HG02884 (cell line): ENCODE measurements at regions not wholly inside any gene's neighbourhood (a gene's known extent, or its start where the extent isn't known, plus 50 kb on each side); places are given as distances from the start of the nearest gene placed in this dataset.

ENCODE experiments used
- ATAC-seq: cut with Tn5 transposase; IDR thresholded peaks from one replicate; pipeline ENCODE4 v1.9.1; 2021; ENCODE audit warnings: mild to moderate bottlenecking, moderate library complexity; ENCODE audit not compliant: unreplicated experiment

- ATAC-seq, result no peak
These were observed 162.6 kb downstream of the RTL3 start for GRCh38 chrX:78496483-78496882.

- ATAC-seq, result peak; percentile 66
These were observed 165.8 kb upstream of the CYSLTR1 start for GRCh38 chrX:78493180-78493579.

GRCh38 chrX:78476701-78477100 lies 149.3 kb upstream of the CYSLTR1 start:
- no peak for ATAC-seq

- no peak for ATAC-seq
These were observed 129.5 kb upstream of the CYSLTR1 start for GRCh38 chrX:78456909-78457308.

- no peak for ATAC-seq
These were observed 128.5 kb upstream of the CYSLTR1 start for GRCh38 chrX:78455901-78456300.

GRCh38 chrX:78452356-78452755 lies 124.9 kb upstream of the CYSLTR1 start:
- ATAC-seq, result no peak

- ATAC-seq, result no peak
These were observed 110.2 kb upstream of the CYSLTR1 start for GRCh38 chrX:78437621-78438020.

- ATAC-seq, result no peak
These were observed 101.8 kb upstream of the CYSLTR1 start for GRCh38 chrX:78429172-78429571.

- no peak for ATAC-seq
These were observed 61.3 kb upstream of the CYSLTR1 start for GRCh38 chrX:78388663-78389062.

- no peak for ATAC-seq
These were observed 60.0 kb upstream of the CYSLTR1 start for GRCh38 chrX:78387364-78387763.

GRCh38 chrX:78384486-78384885 lies 57.1 kb upstream of the CYSLTR1 start:
- ATAC-seq, result no peak

GRCh38 chrX:78383594-78383993 lies 56.2 kb upstream of the CYSLTR1 start:
- no peak for ATAC-seq

- no peak for ATAC-seq
These were observed 51.2 kb upstream of the CYSLTR1 start for GRCh38 chrX:78378476-78379115.
